ENCODE measurements at regions not wholly inside any gene's neighbourhood (a gene's known extent, or its start where the extent isn't known, plus 50 kb on each side); places are given as distances from the start of the nearest gene placed in this dataset.

- Histone ChIP-seq H2BK5ac (ENCODE audit: low read depth, low read length, poor library complexity, severe bottlenecking) (no peak overlapping the region), H3K23ac (ENCODE audit: low read length in 2 of 2) (no peak overlapping the region), H3K4me1 (ENCODE audit: control insufficient read depth, insufficient read depth, low read depth, low read length) (peaks cover 5% of the 10 kb centered on the region), H3K9ac (ENCODE audit: low read length) (no peak overlapping the region), H3K36me3 (ENCODE audit: control insufficient read depth in 1 of 2, insufficient read depth in 2 of 2, low read depth in 1 of 2, low read length in 2 of 2) (no peaks in the 10 kb centered on the region), H2AFZ (ENCODE audit: low read depth, low read length) (no peak overlapping the region), H3K9me3 (ENCODE audit: control insufficient read depth, low read length) (peaks cover 11% of the 10 kb centered on the region), H2BK15ac (ENCODE audit: low read depth, poor library complexity, severe bottlenecking) (no peak overlapping the region), H2AK5ac (ENCODE audit: low read length, severe bottlenecking) (no peak overlapping the region), H3K79me1 (replicated peaks; ENCODE audit: low read length, poor library complexity, severe bottlenecking) (no peaks in the 10 kb centered on the region), H2BK12ac (ENCODE audit: low read length in 2 of 2) (no peak overlapping the region), H3K4me2 (ENCODE audit: low read length, poor library complexity, severe bottlenecking) (no peak overlapping the region), H2BK120ac (ENCODE audit: low read depth, low read length) (no peak overlapping the region), H4K91ac (ENCODE audit: low read length) (no peak overlapping the region), H3K27ac (ENCODE audit: low read length, poor library complexity, severe bottlenecking) (no peak overlapping the region), H3K18ac (ENCODE audit: low read depth in 1 of 2, low read length in 2 of 2) (no peak overlapping the region), H3K4me3 (ENCODE audit: insufficient read depth in 1 of 2, low read depth in 1 of 2, low read length in 2 of 2) (no peak overlapping the region), H3K14ac (ENCODE audit: low read length in 2 of 2) (no peak overlapping the region), H3K4ac (ENCODE audit: low read depth in 1 of 2, low read length in 2 of 2) (no peak overlapping the region), H3K27me3 (ENCODE audit: control insufficient read depth in 1 of 2, insufficient read depth in 1 of 2, low read length in 2 of 2) (no peaks in the 10 kb centered on the region), H4K8ac (ENCODE audit: low read length) (no peak overlapping the region)
- no peak for DNase-seq
- WGBS: 93% methylated on average over 3 of the region's 3 CpGs
Observed at GRCh38 chrX:1803741-1804140, 188.9 kb downstream of the ASMT start.

GRCh38 chrX:1807301-1807731, 192.5 kb downstream of the ASMT start:
- Histone ChIP-seq H3K79me1 (replicated peaks; ENCODE audit: low read length, poor library complexity, severe bottlenecking) (no peaks in the 10 kb centered on the region), H2BK15ac (ENCODE audit: low read depth, poor library complexity, severe bottlenecking) (no peak overlapping the region), H3K9me3 (ENCODE audit: control insufficient read depth, low read length) (peaks cover 11% of the 10 kb centered on the region), H3K18ac (ENCODE audit: low read depth in 1 of 2, low read length in 2 of 2) (no peak overlapping the region), H3K4me1 (ENCODE audit: control insufficient read depth, insufficient read depth, low read depth, low read length) (peaks cover 5% of the 10 kb centered on the region), H3K14ac (ENCODE audit: low read length in 2 of 2) (no peak overlapping the region), H2BK12ac (ENCODE audit: low read length in 2 of 2) (no peak overlapping the region), H4K91ac (ENCODE audit: low read length) (no peak overlapping the region), H2AFZ (ENCODE audit: low read depth, low read length) (no peak overlapping the region), H3K23ac (ENCODE audit: low read length in 2 of 2) (no peak overlapping the region), H3K27ac (ENCODE audit: low read length, poor library complexity, severe bottlenecking) (no peak overlapping the region), H3K36me3 (ENCODE audit: control insufficient read depth in 1 of 2, insufficient read depth in 2 of 2, low read depth in 1 of 2, low read length in 2 of 2) (no peaks in the 10 kb centered on the region), H4K8ac (ENCODE audit: low read length) (no peak overlapping the region), H3K4me3 (ENCODE audit: insufficient read depth in 1 of 2, low read depth in 1 of 2, low read length in 2 of 2) (no peak overlapping the region), H2AK5ac (ENCODE audit: low read length, severe bottlenecking) (no peak overlapping the region), H3K4me2 (ENCODE audit: low read length, poor library complexity, severe bottlenecking) (no peak overlapping the region), H3K27me3 (ENCODE audit: control insufficient read depth in 1 of 2, insufficient read depth in 1 of 2, low read length in 2 of 2) (no peaks in the 10 kb centered on the region), H2BK5ac (ENCODE audit: low read depth, low read length, poor library complexity, severe bottlenecking) (no peak overlapping the region), H3K4ac (ENCODE audit: low read depth in 1 of 2, low read length in 2 of 2) (no peak overlapping the region), H3K9ac (ENCODE audit: low read length) (no peak overlapping the region), H2BK120ac (ENCODE audit: low read depth, low read length) (no peak overlapping the region)
- 14% methylated on average over 12 of the region's 12 CpGs for WGBS
- DNase-seq: no peak

GRCh38 chrX:1809581-1809980, 194.7 kb downstream of the ASMT start:
- H2BK15ac ChIP-seq (ENCODE audit: low read depth, poor library complexity, severe bottlenecking): no peak overlapping the region
- H4K91ac ChIP-seq (ENCODE audit: low read length): no peak overlapping the region
- no peak for DNase-seq
- H3K4me1 ChIP-seq (ENCODE audit: control insufficient read depth, insufficient read depth, low read depth, low read length): peaks cover 5% of the 10 kb centered on the region
- H4K8ac ChIP-seq (ENCODE audit: low read length): no peak overlapping the region
- no peaks in the 10 kb centered on the region for H3K79me1 ChIP-seq (replicated peaks; ENCODE audit: low read length, poor library complexity, severe bottlenecking)
- H2BK5ac ChIP-seq (ENCODE audit: low read depth, low read length, poor library complexity, severe bottlenecking): no peak overlapping the region
- no peak overlapping the region for H2BK120ac ChIP-seq (ENCODE audit: low read depth, low read length)
- H2BK12ac ChIP-seq (ENCODE audit: low read length in 2 of 2): no peak overlapping the region
- 78% methylated on average over 5 of the region's 5 CpGs for WGBS
- no peak overlapping the region for H3K4ac ChIP-seq (ENCODE audit: low read depth in 1 of 2, low read length in 2 of 2)
- no peak overlapping the region for H3K9ac ChIP-seq (ENCODE audit: low read length)
- no peaks in the 10 kb centered on the region for H3K36me3 ChIP-seq (ENCODE audit: control insufficient read depth in 1 of 2, insufficient read depth in 2 of 2, low read depth in 1 of 2, low read length in 2 of 2)
- no peak overlapping the region for H3K4me2 ChIP-seq (ENCODE audit: low read length, poor library complexity, severe bottlenecking)
- no peak overlapping the region for H3K27ac ChIP-seq (ENCODE audit: low read length, poor library complexity, severe bottlenecking)
- no peak overlapping the region for H2AFZ ChIP-seq (ENCODE audit: low read depth, low read length)
- H3K18ac ChIP-seq (ENCODE audit: low read depth in 1 of 2, low read length in 2 of 2): no peak overlapping the region
- H3K27me3 ChIP-seq (ENCODE audit: control insufficient read depth in 1 of 2, insufficient read depth in 1 of 2, low read length in 2 of 2): no peaks in the 10 kb centered on the region
- H3K4me3 ChIP-seq (ENCODE audit: insufficient read depth in 1 of 2, low read depth in 1 of 2, low read length in 2 of 2): no peak overlapping the region
- no peak overlapping the region for H2AK5ac ChIP-seq (ENCODE audit: low read length, severe bottlenecking)
- H3K23ac ChIP-seq (ENCODE audit: low read length in 2 of 2): no peak overlapping the region
- peaks cover 8% of the 10 kb centered on the region for H3K9me3 ChIP-seq (ENCODE audit: control insufficient read depth, low read length)
- H3K14ac ChIP-seq (ENCODE audit: low read length in 2 of 2): no peak overlapping the region

GRCh38 chrX:1813809-1814208, 198.9 kb downstream of the ASMT start:
- no peak overlapping the region for H3K14ac ChIP-seq (ENCODE audit: low read length in 2 of 2)
- no peak overlapping the region for H2BK5ac ChIP-seq (ENCODE audit: low read depth, low read length, poor library complexity, severe bottlenecking)
- WGBS: 82% methylated on average over 15 of the region's 15 CpGs
- H3K9me3 ChIP-seq (ENCODE audit: control insufficient read depth, low read length): peaks cover 8% of the 10 kb centered on the region
- H4K91ac ChIP-seq (ENCODE audit: low read length): no peak overlapping the region
- H2BK15ac ChIP-seq (ENCODE audit: low read depth, poor library complexity, severe bottlenecking): no peak overlapping the region
- no peak overlapping the region for H3K18ac ChIP-seq (ENCODE audit: low read depth in 1 of 2, low read length in 2 of 2)
- H3K4me3 ChIP-seq (ENCODE audit: insufficient read depth in 1 of 2, low read depth in 1 of 2, low read length in 2 of 2): no peak overlapping the region
- H2BK12ac ChIP-seq (ENCODE audit: low read length in 2 of 2): no peak overlapping the region
- H3K4me1 ChIP-seq (ENCODE audit: control insufficient read depth, insufficient read depth, low read depth, low read length): no peaks in the 10 kb centered on the region
- H2AFZ ChIP-seq (ENCODE audit: low read depth, low read length): no peak overlapping the region
- no peak overlapping the region for H3K27ac ChIP-seq (ENCODE audit: low read length, poor library complexity, severe bottlenecking)
- no peak overlapping the region for H2AK5ac ChIP-seq (ENCODE audit: low read length, severe bottlenecking)
- H2BK120ac ChIP-seq (ENCODE audit: low read depth, low read length): no peak overlapping the region
- no peak overlapping the region for H3K4ac ChIP-seq (ENCODE audit: low read depth in 1 of 2, low read length in 2 of 2)
- H3K9ac ChIP-seq (ENCODE audit: low read length): no peak overlapping the region
- no peak overlapping the region for H3K23ac ChIP-seq (ENCODE audit: low read length in 2 of 2)
- H4K8ac ChIP-seq (ENCODE audit: low read length): no peak overlapping the region
- H3K27me3 ChIP-seq (ENCODE audit: control insufficient read depth in 1 of 2, insufficient read depth in 1 of 2, low read length in 2 of 2): no peaks in the 10 kb centered on the region
- no peak overlapping the region for H3K4me2 ChIP-seq (ENCODE audit: low read length, poor library complexity, severe bottlenecking)
- no peak for DNase-seq
- no peaks in the 10 kb centered on the region for H3K36me3 ChIP-seq (ENCODE audit: control insufficient read depth in 1 of 2, insufficient read depth in 2 of 2, low read depth in 1 of 2, low read length in 2 of 2)
- H3K79me1 ChIP-seq (replicated peaks; ENCODE audit: low read length, poor library complexity, severe bottlenecking): no peaks in the 10 kb centered on the region
